Erythroblast (primary cell): ENCODE measurements at regions not wholly inside any gene's neighbourhood (a gene's known extent, or its start where the extent isn't known, plus 50 kb on each side); places are given as distances from the start of the nearest gene placed in this dataset.

Source experiments
- GATA1 ChIP-seq: IDR thresholded peaks from 2 replicates; pipeline ENCODE4 v1.6.1; 2011; ENCODE audit warnings: low read depth, mild to moderate bottlenecking, control low read depth, low read length, moderate library complexity
- POLR2A ChIP-seq: IDR thresholded peaks from 2 replicates; pipeline ENCODE4 v1.6.1; 2011; ENCODE audit warnings: mild to moderate bottlenecking, low read length

DNA sequence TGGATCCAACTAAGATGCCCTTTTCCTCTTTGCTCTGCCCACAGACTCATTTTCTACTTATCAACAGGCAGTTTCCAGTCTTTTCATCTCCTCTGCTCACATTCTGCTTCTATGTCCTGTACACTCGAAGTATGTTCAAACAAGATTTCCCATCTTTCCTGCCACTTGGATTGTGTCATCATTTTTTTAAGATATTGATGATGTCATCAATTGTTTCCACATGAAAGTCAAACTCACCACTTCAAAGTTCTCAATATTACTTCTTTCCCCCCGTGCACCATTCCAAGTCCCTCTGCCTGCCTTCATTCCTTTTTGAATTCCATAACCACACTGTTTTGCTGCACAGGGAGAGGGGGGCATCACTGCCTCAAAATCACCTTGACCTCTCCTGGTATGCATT is 175.0 kb upstream of the RFX3 start:
- TF ChIP-seq POLR2A (no peak), GATA1 (no peak)
